HepG2 (cell line): ENCODE measurements at regions not wholly inside any gene's neighbourhood (a gene's known extent, or its start where the extent isn't known, plus 50 kb on each side); places are given as distances from the start of the nearest gene placed in this dataset.
A peak's percentile ranks its signal among the peaks of the same experiment; 100 is the strongest.

Experiments
- BHLHE40 ChIP-seq: IDR thresholded peaks from 2 replicates; pipeline ENCODE4 v1.6.1; 2011; ENCODE audit warnings: low read length, improper control_type of control experiment
- CHD4 ChIP-seq: fragments of 200-600 bp; sonication (generic); IDR thresholded peaks from 2 replicates; pipeline ENCODE4 v1.7.0; 2017; ENCODE audit warnings: mild to moderate bottlenecking, low read length, borderline replicate concordance
- MAFF ChIP-seq: IDR thresholded peaks from 2 replicates; pipeline ENCODE4 v1.6.1; 2011; ENCODE audit warnings: low read depth, low read length, improper control_type of control experiment
- TCF7 ChIP-seq: sonication (generic); IDR thresholded peaks from 2 replicates; pipeline ENCODE4 v1.6.1; 2016; ENCODE audit warnings: antibody characterized with exemption, low read depth
- ZNF143 ChIP-seq: sonication (generic); formaldehyde crosslinking; IDR thresholded peaks from 2 replicates; pipeline ENCODE4 v1.4.0; 2020; ENCODE audit warnings: missing genetic modification reagents
- ZNF761 ChIP-seq: sonication (generic); formaldehyde crosslinking; conservative IDR thresholded peaks from 2 replicates; pipeline ENCODE4 v1.4.0; 2020; ENCODE audit warnings: mild to moderate bottlenecking, missing genetic modification reagents
- TF ChIP-seq, protein P1 (sequence below): sonication (generic); formaldehyde crosslinking; IDR thresholded peaks from 2 replicates; pipeline ENCODE4 v1.5.0; 2020; ENCODE audit warnings: mild to moderate bottlenecking, missing genetic modification reagents, moderate library complexity

DNA sequence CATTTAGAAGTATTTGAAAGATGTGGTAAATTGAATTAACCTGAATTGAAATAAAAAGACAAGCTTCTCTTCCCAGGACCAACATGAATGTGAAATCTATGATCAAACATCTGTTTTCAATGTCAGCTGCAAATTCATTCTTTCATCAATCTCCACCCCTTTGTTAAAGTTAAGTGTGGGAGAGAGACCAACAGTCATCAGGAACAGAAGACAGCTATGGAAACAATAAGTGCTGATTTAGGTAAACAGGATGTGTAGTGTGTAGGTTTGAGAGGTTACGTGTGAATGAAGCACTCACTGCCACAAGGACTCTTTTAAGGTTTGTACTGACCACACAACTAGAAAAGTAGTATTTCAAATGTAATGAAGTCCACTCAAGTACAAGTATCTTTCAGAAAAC is 1659.8 kb upstream of the CELF4 start:
- TF ChIP-seq MAFF = peak; percentile 33; the same call in 1 of the 2 replicates
- no peak for TF ChIP-seq CHD4
- TF ChIP-seq, protein P1, sequence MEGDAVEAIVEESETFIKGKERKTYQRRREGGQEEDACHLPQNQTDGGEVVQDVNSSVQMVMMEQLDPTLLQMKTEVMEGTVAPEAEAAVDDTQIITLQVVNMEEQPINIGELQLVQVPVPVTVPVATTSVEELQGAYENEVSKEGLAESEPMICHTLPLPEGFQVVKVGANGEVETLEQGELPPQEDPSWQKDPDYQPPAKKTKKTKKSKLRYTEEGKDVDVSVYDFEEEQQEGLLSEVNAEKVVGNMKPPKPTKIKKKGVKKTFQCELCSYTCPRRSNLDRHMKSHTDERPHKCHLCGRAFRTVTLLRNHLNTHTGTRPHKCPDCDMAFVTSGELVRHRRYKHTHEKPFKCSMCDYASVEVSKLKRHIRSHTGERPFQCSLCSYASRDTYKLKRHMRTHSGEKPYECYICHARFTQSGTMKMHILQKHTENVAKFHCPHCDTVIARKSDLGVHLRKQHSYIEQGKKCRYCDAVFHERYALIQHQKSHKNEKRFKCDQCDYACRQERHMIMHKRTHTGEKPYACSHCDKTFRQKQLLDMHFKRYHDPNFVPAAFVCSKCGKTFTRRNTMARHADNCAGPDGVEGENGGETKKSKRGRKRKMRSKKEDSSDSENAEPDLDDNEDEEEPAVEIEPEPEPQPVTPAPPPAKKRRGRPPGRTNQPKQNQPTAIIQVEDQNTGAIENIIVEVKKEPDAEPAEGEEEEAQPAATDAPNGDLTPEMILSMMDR (CRISPR knock-in tag) = no peak
- no peak for TF ChIP-seq ZNF761 (CRISPR knock-in tag)
- no peak for TF ChIP-seq ZNF143 (CRISPR knock-in tag)
- TF ChIP-seq TCF7 = no peak
- no peak for TF ChIP-seq BHLHE40
